HUES6 (cell line): ENCODE measurements at regions not wholly inside any gene's neighbourhood (a gene's known extent, or its start where the extent isn't known, plus 50 kb on each side); places are given as distances from the start of the nearest gene placed in this dataset.

Source experiments
- H3K27ac ChIP-seq: 2 replicates; pipeline ENCODE4 v1.7.0; 2013; ENCODE audit warnings: low read depth, mild to moderate bottlenecking, low read length, inconsistent platforms
- H3K27me3 ChIP-seq: 2 replicates; pipeline ENCODE4 v1.6.1; 2013; ENCODE audit warnings: low read length; ENCODE audit not compliant: control insufficient read depth, insufficient read depth
- H3K36me3 ChIP-seq: 2 replicates; pipeline ENCODE4 v1.6.1; 2013; ENCODE audit warnings: low read length; ENCODE audit not compliant: control insufficient read depth, insufficient read depth
- H3K4me1 ChIP-seq: 2 replicates; pipeline ENCODE4 v1.6.1; 2013; ENCODE audit warnings: low read length; ENCODE audit not compliant: control insufficient read depth, insufficient read depth
- H3K4me3 ChIP-seq: 2 replicates; pipeline ENCODE4 v1.5.1; 2013; ENCODE audit warnings: low read depth, low read length
- H3K9ac ChIP-seq: one replicate; pipeline ENCODE4 v1.6.1; 2013; ENCODE audit warnings: mild to moderate bottlenecking, low read length
- H3K9me3 ChIP-seq: 2 replicates; pipeline ENCODE4 v1.6.1; 2013; ENCODE audit warnings: low read depth, low read length; ENCODE audit not compliant: control insufficient read depth, insufficient read depth

GRCh38 chr4:8765631-8766590 is 105.7 kb downstream of the HMX1 start:
- H3K4me1 ChIP-seq: peaks cover 3% of the 10 kb centered on the region
- no peak overlapping the region for H3K9ac ChIP-seq
- peaks cover 3% of the 10 kb centered on the region; the same call in 1 of the 2 replicates for H3K27me3 ChIP-seq
- no peak overlapping the region for H3K4me3 ChIP-seq
- H3K27ac ChIP-seq: no peak overlapping the region
- no peaks in the 10 kb centered on the region for H3K36me3 ChIP-seq
- no peaks in the 10 kb centered on the region for H3K9me3 ChIP-seq

GRCh38 chr4:8765084-8765483 is 106.6 kb downstream of the HMX1 start:
- no peak overlapping the region for H3K4me3 ChIP-seq
- H3K27ac ChIP-seq: no peak overlapping the region
- peaks cover 2% of the 10 kb centered on the region; the same call in 1 of the 2 replicates for H3K27me3 ChIP-seq
- H3K4me1 ChIP-seq: no peaks in the 10 kb centered on the region
- H3K36me3 ChIP-seq: no peaks in the 10 kb centered on the region
- no peaks in the 10 kb centered on the region for H3K9me3 ChIP-seq
- no peak overlapping the region for H3K9ac ChIP-seq

DNA sequence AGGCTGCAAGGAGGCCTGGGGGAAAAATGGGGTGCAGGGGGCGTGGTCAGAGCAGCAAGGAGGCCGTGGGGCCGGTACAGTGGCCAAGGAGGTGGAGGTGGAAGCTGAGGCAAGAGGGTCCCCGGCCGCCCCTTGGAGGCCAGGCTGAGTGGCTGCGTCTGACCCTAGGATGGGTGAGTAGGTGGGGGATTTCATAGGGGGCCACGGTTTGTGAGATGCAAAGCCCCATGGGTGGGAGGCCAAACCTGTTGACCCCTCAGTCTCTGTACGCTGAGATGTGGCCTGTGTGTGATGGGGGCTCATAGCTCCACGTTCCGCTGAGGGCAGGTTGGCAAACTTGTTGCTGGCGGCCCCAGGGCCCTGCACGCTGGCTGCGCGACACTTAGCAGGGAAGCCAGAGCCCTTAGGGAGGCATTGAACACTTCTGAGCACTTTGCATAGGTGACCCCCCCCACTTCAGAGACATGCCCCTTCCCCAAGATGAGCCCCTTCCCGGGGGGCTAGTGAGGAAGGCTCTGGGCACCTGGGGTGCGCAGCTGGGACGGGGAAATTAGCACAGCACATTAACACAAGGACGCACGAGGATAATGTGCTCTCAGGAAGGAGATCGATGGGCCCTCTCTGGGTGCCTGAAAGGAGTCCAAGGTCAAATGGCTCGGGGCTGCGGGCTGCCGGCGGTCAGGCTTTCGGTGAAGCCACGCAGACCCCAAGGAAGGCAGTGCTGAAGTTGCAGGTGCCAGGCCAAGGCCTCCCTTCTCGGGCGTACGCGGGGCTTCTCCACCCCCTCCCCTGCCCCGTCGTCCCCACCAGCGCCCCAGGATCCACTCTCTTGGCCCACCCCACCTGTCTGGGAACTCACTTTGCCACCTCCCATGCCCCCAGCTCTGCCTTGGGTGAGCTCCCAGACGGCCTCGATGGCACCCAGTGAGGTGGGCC is 107.4 kb downstream of the HMX1 start:
- H3K27me3 ChIP-seq: no peaks in the 10 kb centered on the region; the same call in 1 of the 2 replicates
- no peaks in the 10 kb centered on the region for H3K36me3 ChIP-seq
- H3K4me1 ChIP-seq: no peaks in the 10 kb centered on the region
- H3K9me3 ChIP-seq: no peaks in the 10 kb centered on the region
- no peak overlapping the region for H3K4me3 ChIP-seq
- no peak overlapping the region for H3K9ac ChIP-seq
- no peak overlapping the region for H3K27ac ChIP-seq

DNA sequence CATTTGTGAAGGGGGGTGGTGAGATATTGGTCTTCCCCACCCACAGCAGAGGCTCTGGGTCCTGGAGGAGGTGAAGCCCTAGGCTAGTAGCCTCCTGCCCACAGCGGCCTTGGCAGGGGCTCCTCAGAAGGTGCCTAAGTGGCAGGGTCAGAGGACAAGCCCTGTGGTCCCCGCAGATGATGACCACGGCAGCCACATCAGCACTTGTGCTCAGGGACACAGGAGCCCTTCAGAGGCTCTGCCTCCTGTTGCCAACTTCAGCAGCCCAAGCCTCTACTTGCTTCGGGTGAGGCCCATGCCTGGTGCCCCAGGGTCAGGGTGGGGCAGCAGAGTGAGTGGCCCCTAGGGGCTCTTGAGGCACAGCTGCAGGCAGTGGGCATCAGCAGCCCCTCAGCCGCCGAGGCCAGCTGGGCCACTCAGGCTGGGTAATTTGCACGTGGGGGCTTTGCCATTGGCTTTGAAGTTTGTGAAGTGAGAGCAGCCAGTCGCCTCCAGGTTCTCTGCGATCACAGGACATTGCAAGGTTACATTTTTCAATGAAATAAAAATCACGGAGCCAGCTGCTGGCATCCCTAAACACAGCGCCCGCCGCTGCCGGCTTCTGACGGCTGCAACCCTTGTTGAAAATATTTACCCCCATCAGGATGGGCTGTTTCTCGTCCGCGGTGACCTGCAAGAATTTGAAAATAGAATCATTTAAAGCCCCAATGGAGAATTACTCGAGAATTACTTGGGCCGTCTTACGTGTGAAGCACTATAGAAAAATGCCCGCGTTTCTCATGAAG is 108.5 kb downstream of the HMX1 start:
- no peak overlapping the region for H3K27ac ChIP-seq
- no peaks in the 10 kb centered on the region; the same call in 1 of the 2 replicates for H3K27me3 ChIP-seq
- H3K36me3 ChIP-seq: no peaks in the 10 kb centered on the region
- H3K9me3 ChIP-seq: no peaks in the 10 kb centered on the region
- no peak overlapping the region for H3K4me3 ChIP-seq
- no peaks in the 10 kb centered on the region for H3K4me1 ChIP-seq
- no peak overlapping the region for H3K9ac ChIP-seq

DNA sequence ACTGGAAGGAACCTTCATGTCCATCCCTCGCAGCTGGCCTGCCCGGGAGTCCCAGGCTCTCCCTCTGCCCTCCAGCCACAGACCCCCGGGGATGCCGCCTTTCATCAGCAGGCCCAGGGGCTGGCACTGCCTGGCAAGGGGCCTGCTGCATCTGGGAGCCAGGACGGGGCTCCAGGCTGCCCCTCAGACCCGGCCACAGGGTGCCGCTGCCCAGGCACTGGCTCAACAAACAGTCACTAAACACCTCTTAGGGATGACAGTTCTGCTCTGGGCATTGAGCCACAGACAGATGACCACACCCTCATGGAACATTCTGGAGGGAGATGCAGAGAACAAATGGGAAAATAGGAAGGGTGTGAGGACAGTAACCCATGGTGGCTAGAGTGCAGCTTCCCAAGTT is 109.3 kb downstream of the HMX1 start:
- Histone ChIP-seq H3K4me1 (no peaks in the 10 kb centered on the region), H3K4me3 (no peak overlapping the region), H3K27ac (no peak overlapping the region), H3K9me3 (no peaks in the 10 kb centered on the region), H3K36me3 (no peaks in the 10 kb centered on the region), H3K27me3 (no peaks in the 10 kb centered on the region; the same call in 1 of the 2 replicates), H3K9ac (no peak overlapping the region)

- no peaks in the 10 kb centered on the region for H3K4me1 ChIP-seq
- H3K36me3 ChIP-seq: no peaks in the 10 kb centered on the region
- H3K27ac ChIP-seq: no peak overlapping the region
- no peak overlapping the region for H3K9ac ChIP-seq
- H3K27me3 ChIP-seq: no peaks in the 10 kb centered on the region; the same call in 1 of the 2 replicates
- no peaks in the 10 kb centered on the region for H3K9me3 ChIP-seq
- H3K4me3 ChIP-seq: no peak overlapping the region
Measured at GRCh38 chr4:8761824-8762205, 109.8 kb downstream of the HMX1 start.

GRCh38 chr4:8761167-8761823 is 110.3 kb downstream of the HMX1 start:
- Histone ChIP-seq H3K9ac (no peak overlapping the region), H3K27me3 (no peaks in the 10 kb centered on the region; the same call in 1 of the 2 replicates), H3K27ac (no peak overlapping the region), H3K36me3 (no peaks in the 10 kb centered on the region), H3K4me3 (no peak overlapping the region), H3K9me3 (no peaks in the 10 kb centered on the region), H3K4me1 (no peaks in the 10 kb centered on the region)

GRCh38 chr4:8760561-8760960 is 111.1 kb downstream of the HMX1 start:
- Histone ChIP-seq H3K9ac (no peak overlapping the region), H3K36me3 (no peaks in the 10 kb centered on the region), H3K27me3 (no peaks in the 10 kb centered on the region; the same call in 1 of the 2 replicates), H3K9me3 (no peaks in the 10 kb centered on the region), H3K27ac (no peak overlapping the region), H3K4me3 (no peak overlapping the region), H3K4me1 (no peaks in the 10 kb centered on the region)

- no peak overlapping the region for H3K27ac ChIP-seq
- no peaks in the 10 kb centered on the region; the same call in 1 of the 2 replicates for H3K27me3 ChIP-seq
- H3K4me3 ChIP-seq: no peak overlapping the region
- H3K9ac ChIP-seq: no peak overlapping the region
- H3K36me3 ChIP-seq: no peaks in the 10 kb centered on the region
- no peaks in the 10 kb centered on the region for H3K9me3 ChIP-seq
- no peaks in the 10 kb centered on the region for H3K4me1 ChIP-seq
Measured at GRCh38 chr4:8759987-8760386, 111.7 kb downstream of the HMX1 start.

DNA sequence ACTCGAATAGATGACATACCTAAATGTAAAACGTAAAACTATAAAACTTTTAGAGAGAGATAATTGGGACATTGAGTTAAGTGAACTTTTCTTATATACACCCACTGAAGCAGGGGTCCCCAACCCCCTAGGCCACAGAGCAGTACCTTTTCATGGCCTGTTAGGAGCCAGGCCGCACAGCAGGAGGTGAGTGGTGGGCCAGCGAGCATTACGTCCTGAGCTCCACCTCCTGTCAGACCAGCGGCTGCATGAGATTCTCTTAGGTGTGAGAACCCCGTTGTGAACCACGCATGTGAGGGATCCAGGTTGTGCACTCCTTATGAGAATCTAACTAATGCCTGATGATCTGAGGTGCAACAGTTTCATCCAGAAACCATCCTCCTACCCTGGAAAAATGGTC is 114.8 kb downstream of the HMX1 start:
- H3K9ac ChIP-seq: no peak overlapping the region
- no peaks in the 10 kb centered on the region for H3K27me3 ChIP-seq
- no peak overlapping the region for H3K4me3 ChIP-seq
- no peak overlapping the region for H3K27ac ChIP-seq
- no peaks in the 10 kb centered on the region for H3K4me1 ChIP-seq
- no peaks in the 10 kb centered on the region for H3K36me3 ChIP-seq
- H3K9me3 ChIP-seq: no peaks in the 10 kb centered on the region
